ENCODE measurements at regions not wholly inside any gene's neighbourhood (a gene's known extent, or its start where the extent isn't known, plus 50 kb on each side); places are given as distances from the start of the nearest gene placed in this dataset.

DNA sequence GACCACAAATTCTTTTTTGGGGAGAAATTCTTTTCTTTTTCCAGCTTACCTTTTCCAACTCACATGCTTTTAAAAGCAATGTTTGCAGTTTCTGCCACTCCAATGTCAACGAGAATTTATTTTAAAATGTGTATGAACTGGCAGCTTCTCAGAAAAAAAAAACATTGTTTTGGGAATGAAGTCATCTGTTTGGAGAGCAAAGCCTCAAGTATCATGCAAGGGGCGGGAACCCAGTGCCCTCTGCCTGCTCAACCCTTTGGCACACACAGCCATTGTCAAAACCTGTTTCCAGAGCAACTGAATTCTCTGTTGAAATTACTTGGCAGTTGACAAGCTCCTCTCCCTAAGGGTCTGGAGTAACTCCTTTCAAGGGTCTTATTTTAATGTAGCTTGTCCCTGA is 128.5 kb downstream of the QPCT start:
- Histone ChIP-seq H3K9me1 (ENCODE audit: insufficient read depth, low read length) (peaks cover 5% of the 10 kb centered on the region), H3K18ac (ENCODE audit: low read depth, low read length) (peak overlapping the region; percentile 63; the same call in 1 of the 2 replicates), H3K4me3 (ENCODE audit: insufficient read depth, low read depth, low read length) (no peak overlapping the region), H3K9ac (ENCODE audit: low read depth, low read length) (no peak overlapping the region), H3K36me3 (ENCODE audit: control insufficient read depth, insufficient read depth, low read length) (no peaks in the 10 kb centered on the region), H3K27ac (ENCODE audit: insufficient read depth, low read length) (no peak overlapping the region), H2BK120ac (ENCODE audit: low read depth, low read length) (peak overlapping the region; percentile 81; the same call in 1 of the 2 replicates), H2AFZ (replicated peaks; ENCODE audit: low read length, poor library complexity) (no peak overlapping the region), H4K20me1 (ENCODE audit: insufficient read depth, low read length) (no peaks in the 10 kb centered on the region), H4K8ac (ENCODE audit: low read depth in 2 of 2, low read length in 2 of 2) (peak overlapping the region in 1 of 2 experiments; percentile 82; a peak in 1 of 4 replicates), H3K4me1 (ENCODE audit: control insufficient read depth, insufficient read depth, low read length) (peaks cover 7% of the 10 kb centered on the region), H3K79me1 (ENCODE audit: low read depth in 1 of 2, low read length in 2 of 2) (no peaks in the 10 kb centered on the region), H2AK9ac (replicated peaks; ENCODE audit: low read depth, low read length, poor library complexity) (no peak overlapping the region), H2AK5ac (ENCODE audit: low read depth, low read length) (no peak overlapping the region), H3K4ac (ENCODE audit: low read depth, low read length) (no peak overlapping the region), H2BK15ac (ENCODE audit: low read depth, low read length) (peak overlapping the region; percentile 77; the same call in 1 of the 3 replicates), H2BK5ac (ENCODE audit: low read depth, low read length, poor library complexity, severe bottlenecking) (peak overlapping the region; percentile 86), H3K4me2 (ENCODE audit: low read depth, low read length) (peak overlapping the region; percentile 29; the same call in 1 of the 2 replicates), H4K91ac (ENCODE audit: insufficient read depth, low read depth, low read length) (0 out of 2 replicates have a peak overlapping the region, but pooled peaks have one; percentile 16), H3K14ac (replicated peaks; ENCODE audit: low read depth, low read length) (no peak overlapping the region), H3K23ac (ENCODE audit: low read depth, low read length) (peak overlapping the region; percentile 69; the same call in 1 of the 2 replicates), H4K5ac (ENCODE audit: low read depth, low read length) (no peak overlapping the region; the same call in 1 of the 2 replicates), H3K27me3 (ENCODE audit: control insufficient read depth, insufficient read depth, low read length) (no peaks in the 10 kb centered on the region), H2BK20ac (ENCODE audit: low read depth, low read length) (peak overlapping the region; percentile 86; the same call in 1 of the 2 replicates), H3K9me3 (ENCODE audit: control insufficient read depth, insufficient read depth, low read length) (no peaks in the 10 kb centered on the region), H3K56ac (ENCODE audit: extremely low read depth, insufficient read depth, low read length) (no peak overlapping the region)
- ChIA-PET POLR2A (ENCODE audit: unreplicated experiment) (interaction anchor here (0.7 kb wide), 1 partner anchor 20 kb away, joined by 3 read pairs; no protein-coding TSS in a partner anchor), CTCF (interaction anchor here (0.6 to 0.9 kb wide), 2 partner anchors 13 to 273 kb away, joined by 3 to 5 read pairs; no protein-coding TSS in a partner anchor)
- ATAC-seq (ENCODE audit: low read depth): peak; percentile 70
- TF ChIP-seq, protein P1, sequence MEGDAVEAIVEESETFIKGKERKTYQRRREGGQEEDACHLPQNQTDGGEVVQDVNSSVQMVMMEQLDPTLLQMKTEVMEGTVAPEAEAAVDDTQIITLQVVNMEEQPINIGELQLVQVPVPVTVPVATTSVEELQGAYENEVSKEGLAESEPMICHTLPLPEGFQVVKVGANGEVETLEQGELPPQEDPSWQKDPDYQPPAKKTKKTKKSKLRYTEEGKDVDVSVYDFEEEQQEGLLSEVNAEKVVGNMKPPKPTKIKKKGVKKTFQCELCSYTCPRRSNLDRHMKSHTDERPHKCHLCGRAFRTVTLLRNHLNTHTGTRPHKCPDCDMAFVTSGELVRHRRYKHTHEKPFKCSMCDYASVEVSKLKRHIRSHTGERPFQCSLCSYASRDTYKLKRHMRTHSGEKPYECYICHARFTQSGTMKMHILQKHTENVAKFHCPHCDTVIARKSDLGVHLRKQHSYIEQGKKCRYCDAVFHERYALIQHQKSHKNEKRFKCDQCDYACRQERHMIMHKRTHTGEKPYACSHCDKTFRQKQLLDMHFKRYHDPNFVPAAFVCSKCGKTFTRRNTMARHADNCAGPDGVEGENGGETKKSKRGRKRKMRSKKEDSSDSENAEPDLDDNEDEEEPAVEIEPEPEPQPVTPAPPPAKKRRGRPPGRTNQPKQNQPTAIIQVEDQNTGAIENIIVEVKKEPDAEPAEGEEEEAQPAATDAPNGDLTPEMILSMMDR (conservative IDR thresholded peaks at IDR 0.05; ENCODE audit: low read depth, low read length): no peak
- TF ChIP-seq CEBPB (IDR thresholded peaks at IDR 0.05; ENCODE audit: low read depth, low read length): peak; percentile 27; the same call in 1 of the 2 replicates
- TF ChIP-seq, protein P2, sequence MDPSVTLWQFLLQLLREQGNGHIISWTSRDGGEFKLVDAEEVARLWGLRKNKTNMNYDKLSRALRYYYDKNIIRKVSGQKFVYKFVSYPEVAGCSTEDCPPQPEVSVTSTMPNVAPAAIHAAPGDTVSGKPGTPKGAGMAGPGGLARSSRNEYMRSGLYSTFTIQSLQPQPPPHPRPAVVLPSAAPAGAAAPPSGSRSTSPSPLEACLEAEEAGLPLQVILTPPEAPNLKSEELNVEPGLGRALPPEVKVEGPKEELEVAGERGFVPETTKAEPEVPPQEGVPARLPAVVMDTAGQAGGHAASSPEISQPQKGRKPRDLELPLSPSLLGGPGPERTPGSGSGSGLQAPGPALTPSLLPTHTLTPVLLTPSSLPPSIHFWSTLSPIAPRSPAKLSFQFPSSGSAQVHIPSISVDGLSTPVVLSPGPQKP (IDR thresholded peaks at IDR 0.05; ENCODE audit: borderline replicate concordance, low read depth, low read length): no peak
- in situ Hi-C loops (cut with MboI; ENCODE audit: low sequenced_read_pairs): no loop called here
- dilution Hi-C loops (cut with HindIII; ENCODE audit: low sequenced_read_pairs, unreplicated experiment): no loop called here
- peak; percentile 81 for DNase-seq
- BruUV-seq (replicated peaks): no TSS peak
- intact Hi-C loops (cut with micrococcal nuclease): no loop called here
- no CpG with 5 or more reads among the region's 2 CpGs for WGBS, 2 experiments (ENCODE audit: extremely low coverage in 2 of 2, insufficient read length in 1 of 2)

Measured in IMR-90 (cell line).